Stimulated activated CD8-positive, alpha-beta memory T cell treated with anti-CD3 and anti-CD28 coated beads, Interleukin-12 subunit alpha, Interleukin-12 subunit beta, amount 100 ng/mL, for 1 hour (primary cell): ENCODE measurements at regions not wholly inside any gene's neighbourhood (a gene's known extent, or its start where the extent isn't known, plus 50 kb on each side); places are given as distances from the start of the nearest gene placed in this dataset.
"Not testable (repeated sequence)": the region's sequence is repeated elsewhere in the genome, so short reads cannot be mapped to it uniquely, and the experiment has no call there.

Experiments used
- DNase-seq: peaks from one replicate; pipeline ENCODE4 v3.0.0-alpha.2; 2020; ENCODE audit warnings: low read depth

- DNase-seq, result not testable (repeated sequence)
Measured at GRCh38 chr5:36782612-36783011, 94.0 kb upstream of the NIPBL start.

DNA sequence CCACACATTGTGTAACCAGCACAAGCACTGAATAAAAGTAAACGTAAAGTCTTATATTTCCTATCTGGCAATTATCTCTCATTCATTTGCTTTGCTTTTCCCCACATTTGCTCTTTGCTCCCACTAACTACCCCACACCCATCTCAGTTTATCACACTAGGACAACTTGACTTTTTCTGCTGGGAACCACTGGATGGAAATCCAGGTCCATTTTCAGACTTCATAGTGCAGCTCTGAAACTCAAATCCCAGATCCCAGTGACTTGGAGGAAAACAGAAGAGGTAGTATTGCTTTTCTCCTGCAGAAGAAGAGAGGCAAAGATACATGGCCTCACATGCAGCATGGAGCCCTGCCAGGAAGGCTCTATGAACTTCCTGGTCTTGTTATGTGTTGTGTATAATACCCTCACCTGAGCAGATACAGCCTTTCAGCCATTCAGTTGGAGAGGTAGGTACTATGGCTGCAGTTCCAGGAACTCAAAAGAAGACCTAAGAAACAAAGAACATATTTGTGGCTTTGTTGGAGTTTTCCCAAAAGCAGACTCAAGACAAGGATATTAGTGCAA, 90.0 kb upstream of the NIPBL start:
- DNase-seq, result no peak

DNA sequence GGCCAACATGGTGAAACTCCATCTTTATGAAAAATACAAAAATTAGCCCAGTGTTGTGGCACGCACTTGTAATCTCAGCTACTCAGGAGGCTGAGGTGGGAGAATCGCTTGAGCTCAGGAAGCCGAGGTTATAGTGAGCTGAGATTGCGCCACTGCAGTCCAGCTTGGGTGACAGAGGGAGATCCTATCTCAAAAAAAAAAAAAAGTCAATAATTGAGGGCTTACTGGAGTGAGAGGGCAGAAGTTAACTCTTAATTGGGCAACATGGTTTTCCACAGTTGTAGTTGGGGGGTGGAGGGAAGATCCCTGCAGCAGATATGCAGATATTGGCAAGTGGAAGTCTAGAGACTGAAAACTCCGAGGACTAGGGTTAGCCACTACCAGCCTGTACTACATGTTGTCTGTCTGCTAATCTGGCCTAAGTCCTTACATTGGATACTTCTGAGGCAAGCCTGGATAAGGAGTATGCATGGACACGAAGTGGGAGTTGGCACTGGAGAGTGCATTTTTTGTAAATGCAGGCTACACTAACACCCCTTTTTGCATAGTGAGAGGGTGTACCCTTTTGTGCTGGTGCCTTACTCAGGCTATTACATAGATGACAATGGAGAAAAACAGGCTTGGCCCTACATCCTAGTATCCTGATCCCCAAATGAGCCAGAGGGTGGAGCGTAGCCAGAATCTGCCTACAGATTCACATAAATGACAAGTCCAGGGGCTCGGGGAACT, 89.0 kb upstream of the NIPBL start:
- no peak for DNase-seq

GRCh38 chr5:36790847-36791246, 85.7 kb upstream of the NIPBL start:
- no peak for DNase-seq

GRCh38 chr5:36792560-36793180, 83.9 kb upstream of the NIPBL start:
- DNase-seq, result no peak

DNA sequence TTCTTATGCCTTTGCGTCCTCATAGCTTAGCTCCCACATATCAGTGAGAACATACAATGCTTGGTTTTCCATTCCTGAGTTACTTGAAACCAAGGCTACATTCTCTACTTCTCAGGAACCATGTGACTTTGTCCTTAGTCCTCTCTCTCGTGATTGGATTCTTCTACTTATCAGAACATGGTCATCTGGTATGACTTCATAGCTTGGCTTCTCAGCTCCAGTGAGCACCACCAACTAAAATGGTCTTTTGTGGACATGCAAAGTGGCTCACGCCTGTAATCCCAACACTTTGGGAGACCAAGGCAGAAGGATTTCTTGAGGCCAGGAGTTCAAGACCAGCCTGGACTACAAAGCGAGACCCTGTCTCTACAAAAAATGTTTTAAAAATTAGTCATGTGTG, 81.2 kb upstream of the NIPBL start:
- DNase-seq, result no peak

DNA sequence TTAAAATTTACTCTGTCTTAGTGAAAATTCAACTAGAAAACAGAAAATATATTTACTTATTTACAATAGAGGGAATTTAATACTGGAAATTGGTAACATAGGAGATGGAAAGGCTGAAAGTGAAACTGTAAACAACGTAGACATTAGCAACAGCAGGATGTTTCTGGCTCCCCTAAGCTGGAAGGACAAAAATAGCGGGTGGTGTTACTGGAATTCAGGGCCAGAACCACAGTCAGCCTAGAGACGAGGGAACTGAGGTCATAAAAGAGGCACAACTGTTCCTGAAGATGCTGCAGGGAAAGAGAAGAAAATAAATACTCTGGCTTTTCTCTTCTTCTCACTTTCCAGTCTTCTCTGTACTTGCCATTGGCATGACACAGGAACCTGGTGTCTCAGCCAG, 80.4 kb upstream of the NIPBL start:
- no peak for DNase-seq

GRCh38 chr5:36801523-36801922, 75.0 kb upstream of the NIPBL start:
- DNase-seq, result no peak

- DNase-seq, result no peak
Measured at GRCh38 chr5:36802187-36802586, 74.4 kb upstream of the NIPBL start.

DNA sequence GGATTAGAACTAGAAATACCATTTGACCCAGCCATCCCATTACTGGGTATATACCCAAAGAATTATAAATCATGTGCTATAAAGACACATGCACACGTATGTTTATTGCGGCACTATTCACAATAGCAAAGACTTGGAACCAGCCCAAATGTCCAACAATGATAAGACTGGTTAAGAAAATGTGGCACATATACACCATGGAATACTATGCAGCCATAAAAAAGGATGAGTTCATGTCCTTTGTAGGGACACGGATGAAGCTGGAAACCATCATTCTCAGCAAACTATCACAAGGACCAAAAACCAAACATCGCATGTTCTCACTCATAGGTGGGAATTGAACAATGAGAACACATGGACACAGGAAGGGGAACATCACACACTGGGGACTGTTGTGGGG, 63.3 kb upstream of the NIPBL start:
- not testable (repeated sequence) for DNase-seq

GRCh38 chr5:36815871-36816270, 60.7 kb upstream of the NIPBL start:
- DNase-seq, result no peak

- DNase-seq, result no peak
Measured at GRCh38 chr5:36820900-36821299, 55.7 kb upstream of the NIPBL start.

GRCh38 chr5:36826694-36827093, 49.9 kb upstream of the NIPBL start:
- DNase-seq, result no peak
